NCI-H526 (cell line): ENCODE measurements at regions not wholly inside any gene's neighbourhood (a gene's known extent, or its start where the extent isn't known, plus 50 kb on each side); places are given as distances from the start of the nearest gene placed in this dataset.
"Not testable (repeated sequence)": the region's sequence is repeated elsewhere in the genome, so short reads cannot be mapped to it uniquely, and the experiment has no call there.

Experiments used
- DNase-seq, 2 experiments: peaks; one replicate each; lab custom pipeline; 2025; lab: John Stamatoyannopoulos, UW

- DNase-seq, result no peak
Measured at GRCh38 chr12:74391283-74391682, 146.4 kb upstream of the ATXN7L3B start.

GRCh38 chr12:74393272-74393671 is 144.4 kb upstream of the ATXN7L3B start:
- no peak for DNase-seq

- DNase-seq, result no peak
Measured at GRCh38 chr12:74394647-74395046, 143.0 kb upstream of the ATXN7L3B start.

- DNase-seq, result no peak
Measured at GRCh38 chr12:74401035-74401434, 136.6 kb upstream of the ATXN7L3B start.

GRCh38 chr12:74401966-74402365 is 135.7 kb upstream of the ATXN7L3B start:
- no peak for DNase-seq

GRCh38 chr12:74403221-74403470 is 134.5 kb upstream of the ATXN7L3B start:
- not testable (repeated sequence) for DNase-seq

- no peak for DNase-seq
Measured at GRCh38 chr12:74408601-74409166, 129.0 kb upstream of the ATXN7L3B start.

- DNase-seq, result peak; percentile 38 to 40
Measured at GRCh38 chr12:74412606-74413230, 124.9 kb upstream of the ATXN7L3B start.

GRCh38 chr12:74415633-74416032 is 122.0 kb upstream of the ATXN7L3B start:
- peak; percentile 8 to 52 for DNase-seq

GRCh38 chr12:74418573-74418972 is 119.1 kb upstream of the ATXN7L3B start:
- no peak for DNase-seq

- DNase-seq, result no peak
Measured at GRCh38 chr12:74424778-74425177, 112.9 kb upstream of the ATXN7L3B start.

GRCh38 chr12:74426091-74426490 is 111.5 kb upstream of the ATXN7L3B start:
- DNase-seq, result no peak

- no peak for DNase-seq
Measured at GRCh38 chr12:74429535-74429934, 108.1 kb upstream of the ATXN7L3B start.

- no peak for DNase-seq
Measured at GRCh38 chr12:74431801-74432200, 105.8 kb upstream of the ATXN7L3B start.

- no peak for DNase-seq
Measured at GRCh38 chr12:74440469-74440868, 97.2 kb upstream of the ATXN7L3B start.

- DNase-seq, result no peak
Measured at GRCh38 chr12:74441872-74442271, 95.8 kb upstream of the ATXN7L3B start.

- DNase-seq, result no peak
Measured at GRCh38 chr12:74446466-74446865, 91.2 kb upstream of the ATXN7L3B start.

GRCh38 chr12:74449872-74450271 is 87.8 kb upstream of the ATXN7L3B start:
- DNase-seq, result no peak

GRCh38 chr12:74454109-74454508 is 83.5 kb upstream of the ATXN7L3B start:
- no peak for DNase-seq

- no peak for DNase-seq
Measured at GRCh38 chr12:74455429-74455828, 82.2 kb upstream of the ATXN7L3B start.

GRCh38 chr12:74456431-74456830 is 81.2 kb upstream of the ATXN7L3B start:
- DNase-seq, result no peak

GRCh38 chr12:74468401-74468800 is 69.2 kb upstream of the ATXN7L3B start:
- DNase-seq, result no peak

- DNase-seq, result no peak
Measured at GRCh38 chr12:74476234-74476633, 61.4 kb upstream of the ATXN7L3B start.

GRCh38 chr12:74481078-74481477 is 56.6 kb upstream of the ATXN7L3B start:
- DNase-seq, result no peak
